ENCODE measurements at regions not wholly inside any gene's neighbourhood (a gene's known extent, or its start where the extent isn't known, plus 50 kb on each side); places are given as distances from the start of the nearest gene placed in this dataset.

DNA sequence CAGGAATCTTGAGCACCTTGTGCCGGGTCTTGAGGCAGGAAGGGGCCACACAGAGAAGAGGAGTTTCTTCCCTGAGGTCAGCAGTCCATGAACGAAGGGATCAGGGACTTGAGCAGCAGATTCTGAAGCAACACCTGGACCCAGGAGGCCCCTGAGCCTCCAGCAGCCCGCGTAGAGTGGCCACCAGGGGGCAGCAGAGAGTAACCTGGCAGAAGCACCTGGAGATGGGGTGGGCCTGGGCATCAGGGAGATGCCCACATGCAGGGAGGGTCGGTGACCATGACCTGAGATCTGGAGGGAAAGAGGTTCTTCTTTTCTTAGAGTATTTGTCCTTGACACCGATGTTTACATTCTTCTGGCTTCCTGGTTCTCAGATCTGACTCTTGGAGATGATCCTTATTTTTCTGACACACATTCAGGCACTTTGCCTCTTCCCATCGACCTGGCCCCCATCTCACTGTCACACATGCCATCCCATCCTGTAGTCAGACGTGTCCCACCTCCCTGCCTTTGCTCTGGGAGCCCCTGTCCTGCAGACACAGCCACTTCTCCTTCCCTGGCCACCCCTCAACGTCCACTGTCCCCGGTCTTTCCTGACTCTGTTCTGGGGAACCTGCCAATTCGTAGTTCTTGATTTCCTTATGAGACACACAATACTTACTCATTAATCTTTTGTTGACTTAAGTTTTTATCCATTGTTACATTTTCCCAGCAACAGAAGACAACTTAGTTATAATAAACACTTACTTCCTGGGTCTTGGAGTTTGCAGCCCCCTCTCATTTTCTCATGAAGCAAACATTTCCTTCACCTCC, 66.5 kb downstream of the GGTLC2 start:
- TF ChIP-seq, protein P1, sequence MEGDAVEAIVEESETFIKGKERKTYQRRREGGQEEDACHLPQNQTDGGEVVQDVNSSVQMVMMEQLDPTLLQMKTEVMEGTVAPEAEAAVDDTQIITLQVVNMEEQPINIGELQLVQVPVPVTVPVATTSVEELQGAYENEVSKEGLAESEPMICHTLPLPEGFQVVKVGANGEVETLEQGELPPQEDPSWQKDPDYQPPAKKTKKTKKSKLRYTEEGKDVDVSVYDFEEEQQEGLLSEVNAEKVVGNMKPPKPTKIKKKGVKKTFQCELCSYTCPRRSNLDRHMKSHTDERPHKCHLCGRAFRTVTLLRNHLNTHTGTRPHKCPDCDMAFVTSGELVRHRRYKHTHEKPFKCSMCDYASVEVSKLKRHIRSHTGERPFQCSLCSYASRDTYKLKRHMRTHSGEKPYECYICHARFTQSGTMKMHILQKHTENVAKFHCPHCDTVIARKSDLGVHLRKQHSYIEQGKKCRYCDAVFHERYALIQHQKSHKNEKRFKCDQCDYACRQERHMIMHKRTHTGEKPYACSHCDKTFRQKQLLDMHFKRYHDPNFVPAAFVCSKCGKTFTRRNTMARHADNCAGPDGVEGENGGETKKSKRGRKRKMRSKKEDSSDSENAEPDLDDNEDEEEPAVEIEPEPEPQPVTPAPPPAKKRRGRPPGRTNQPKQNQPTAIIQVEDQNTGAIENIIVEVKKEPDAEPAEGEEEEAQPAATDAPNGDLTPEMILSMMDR (IDR thresholded peaks at IDR 0.05) = peak; percentile 58 to 82 (median 70)
- TF ChIP-seq POLR2A (IDR thresholded peaks at IDR 0.05) = no peak
